ENCODE measurements at regions not wholly inside any gene's neighbourhood (a gene's known extent, or its start where the extent isn't known, plus 50 kb on each side); places are given as distances from the start of the nearest gene placed in this dataset.

- peaks cover 2% of the 10 kb centered on the region; the same call in 1 of the 2 replicates for H3K27me3 ChIP-seq (ENCODE audit: control insufficient read depth, insufficient read depth, low read length)
- peaks cover 2% of the 10 kb centered on the region; the same call in 1 of the 2 replicates for H3K9me3 ChIP-seq (ENCODE audit: control insufficient read depth, insufficient read depth, low read length)
- CTCF ChIA-PET, result interaction anchor here (0.8 to 1.0 kb wide), 3 partner anchors 75 to 203 kb away, joined by 3 to 6 read pairs (median 3); no protein-coding TSS in a partner anchor
- no peak overlapping the region for H2BK20ac ChIP-seq (ENCODE audit: low read depth, low read length)
- H3K56ac ChIP-seq (ENCODE audit: extremely low read depth, insufficient read depth, low read length), result no peak overlapping the region
- POLR2A ChIA-PET (ENCODE audit: unreplicated experiment), result no interaction called here
- H3K4me1 ChIP-seq (ENCODE audit: control insufficient read depth, insufficient read depth, low read length), result peaks cover 16% of the 10 kb centered on the region
- H3K27ac ChIP-seq (ENCODE audit: insufficient read depth, low read length), result no peak overlapping the region
- H4K8ac ChIP-seq (ENCODE audit: low read depth in 2 of 2, low read length in 2 of 2), result no peak overlapping the region
- no peak overlapping the region for H2AK5ac ChIP-seq (ENCODE audit: low read depth, low read length)
- H4K91ac ChIP-seq (ENCODE audit: insufficient read depth, low read depth, low read length), result no peak overlapping the region
- no peak for TF ChIP-seq CEBPB (IDR thresholded peaks at IDR 0.05; ENCODE audit: low read depth, low read length)
- no peak for TF ChIP-seq MAFK (IDR thresholded peaks at IDR 0.05; ENCODE audit: low read depth, low read length)
- TF ChIP-seq CTCF (conservative IDR thresholded peaks at IDR 0.05; ENCODE audit: low read depth, low read length), result peak; percentile 81
- TF ChIP-seq CHD1 (IDR thresholded peaks at IDR 0.05; ENCODE audit: low read depth, low read length), result no peak
- peak; percentile 79 for TF ChIP-seq SMC3 (IDR thresholded peaks at IDR 0.05; ENCODE audit: low read depth, low read length)
- peak; percentile 84 for TF ChIP-seq RAD21 (IDR thresholded peaks at IDR 0.05; ENCODE audit: low read length)
- no peak for TF ChIP-seq MAZ (IDR thresholded peaks at IDR 0.05; ENCODE audit: borderline replicate concordance, low read depth, low read length)
- H3K9me1 ChIP-seq (ENCODE audit: insufficient read depth, low read length), result peaks cover 2% of the 10 kb centered on the region; the same call in 1 of the 2 replicates
- BruUV-seq (replicated peaks), result no TSS peak
- H4K20me1 ChIP-seq (ENCODE audit: insufficient read depth, low read length), result no peaks in the 10 kb centered on the region
- H2BK120ac ChIP-seq (ENCODE audit: low read depth, low read length), result no peak overlapping the region
- no peak overlapping the region for H2AK9ac ChIP-seq (replicated peaks; ENCODE audit: low read depth, low read length, poor library complexity)
- in situ Hi-C loops (cut with MboI; ENCODE audit: low sequenced_read_pairs) (no loop called here), intact Hi-C loops (cut with micrococcal nuclease) (loop anchor here (1.0 to 10.0 kb wide), 3 partner anchors 204 to 1351 kb away; no protein-coding TSS in a partner anchor), dilution Hi-C loops (cut with HindIII; ENCODE audit: low sequenced_read_pairs, unreplicated experiment) (loop anchor here (25.0 kb wide), 1 partner anchor 214 kb away; no protein-coding TSS in a partner anchor)
- peak; percentile 24; the same call in 1 of the 2 replicates for ATAC-seq (ENCODE audit: low read depth)
- no peak overlapping the region for H3K4ac ChIP-seq (ENCODE audit: low read depth, low read length)
- no peak overlapping the region for H3K18ac ChIP-seq (ENCODE audit: low read depth, low read length)
- no peak overlapping the region for H3K4me2 ChIP-seq (ENCODE audit: low read depth, low read length)
- no peak overlapping the region for H4K5ac ChIP-seq (ENCODE audit: low read depth, low read length)
- no peak overlapping the region for H2AFZ ChIP-seq (replicated peaks; ENCODE audit: low read length, poor library complexity)
- H3K14ac ChIP-seq (replicated peaks; ENCODE audit: low read depth, low read length), result no peak overlapping the region
- H3K9ac ChIP-seq (ENCODE audit: low read depth, low read length), result no peak overlapping the region
- peaks cover 4 to 7% of the 10 kb centered on the region in 2 experiments; a peak in 3 of 4 replicates for H3K79me1 ChIP-seq (ENCODE audit: low read depth in 1 of 2, low read length in 2 of 2)
- WGBS, 2 experiments (ENCODE audit: extremely low coverage in 2 of 2, insufficient read length in 1 of 2), result no CpG with 5 or more reads among the region's 4 CpGs
- no peak overlapping the region for H3K23ac ChIP-seq (ENCODE audit: low read depth, low read length)
- no peak overlapping the region for H2BK5ac ChIP-seq (ENCODE audit: low read depth, low read length, poor library complexity, severe bottlenecking)
- H3K4me3 ChIP-seq (ENCODE audit: insufficient read depth, low read depth, low read length), result no peak overlapping the region
- H3K36me3 ChIP-seq (ENCODE audit: control insufficient read depth, insufficient read depth, low read length), result no peaks in the 10 kb centered on the region
- H2BK15ac ChIP-seq (ENCODE audit: low read depth, low read length), result no peak overlapping the region
- peak; percentile 63 for DNase-seq
These were observed 161.1 kb downstream of the SNAPC1 start for GRCh38 chr14:61923348-61923747.

All from IMR-90 (cell line).